ENCODE measurements at regions not wholly inside any gene's neighbourhood (a gene's known extent, or its start where the extent isn't known, plus 50 kb on each side); places are given as distances from the start of the nearest gene placed in this dataset.

- Histone ChIP-seq H3K27ac (ENCODE audit: low read depth, low read length, poor library complexity, severe bottlenecking) (no peak overlapping the region), H3K9me3 (ENCODE audit: low read depth, low read length, poor library complexity, severe bottlenecking) (no peaks in the 10 kb centered on the region), H3K4me3 (ENCODE audit: low read depth, low read length, poor library complexity, severe bottlenecking) (no peak overlapping the region), H3K4me1 (ENCODE audit: insufficient read depth, low read length, poor library complexity, severe bottlenecking) (no peaks in the 10 kb centered on the region), H3K36me3 (ENCODE audit: insufficient read depth, low read length, poor library complexity, severe bottlenecking) (no peaks in the 10 kb centered on the region), H3K27me3 (replicated peaks; ENCODE audit: insufficient read depth, low read depth, low read length, poor library complexity) (no peaks in the 10 kb centered on the region)
- BruUV-seq (replicated peaks): no TSS peak
- POLR2A ChIA-PET (ENCODE audit: low non-redundant PET): no interaction called here
- no peak for DNase-seq (ENCODE audit: low spot score)
- CTCF ChIA-PET: no interaction called here
- intact Hi-C loops (cut with micrococcal nuclease; ENCODE audit: unreplicated experiment): no loop called here
- TF ChIP-seq EZH2 (IDR thresholded peaks at IDR 0.05; ENCODE audit: borderline replicate concordance, low read depth, low read length, poor library complexity, severe bottlenecking) (no peak), CTCF (conservative IDR thresholded peaks at IDR 0.05; ENCODE audit: low read depth, low read length) (no peak)
These were observed 95.2 kb upstream of the JCAD start for GRCh38 chr10:30154561-30154960.

- CTCF ChIA-PET: no interaction called here
These were observed 94.7 kb upstream of the JCAD start for GRCh38 chr10:30154126-30154525.

GRCh38 chr10:30151581-30152389 lies 92.4 kb upstream of the JCAD start:
- Histone ChIP-seq H3K36me3 (ENCODE audit: insufficient read depth, low read length, poor library complexity, severe bottlenecking) (no peaks in the 10 kb centered on the region), H3K4me3 (ENCODE audit: low read depth, low read length, poor library complexity, severe bottlenecking) (no peak overlapping the region), H3K9me3 (ENCODE audit: low read depth, low read length, poor library complexity, severe bottlenecking) (no peaks in the 10 kb centered on the region), H3K4me1 (ENCODE audit: insufficient read depth, low read length, poor library complexity, severe bottlenecking) (no peaks in the 10 kb centered on the region), H3K27ac (ENCODE audit: low read depth, low read length, poor library complexity, severe bottlenecking) (no peak overlapping the region), H3K27me3 (replicated peaks; ENCODE audit: insufficient read depth, low read depth, low read length, poor library complexity) (no peaks in the 10 kb centered on the region)
- no TSS peak for BruUV-seq (replicated peaks)
- CTCF ChIA-PET: no interaction called here
- POLR2A ChIA-PET (ENCODE audit: low non-redundant PET): no interaction called here
- intact Hi-C loops (cut with micrococcal nuclease; ENCODE audit: unreplicated experiment): no loop called here
- no peak for TF ChIP-seq EZH2 (IDR thresholded peaks at IDR 0.05; ENCODE audit: borderline replicate concordance, low read depth, low read length, poor library complexity, severe bottlenecking)
- no peak for TF ChIP-seq CTCF (conservative IDR thresholded peaks at IDR 0.05; ENCODE audit: low read depth, low read length)
- DNase-seq (ENCODE audit: low spot score): peak; percentile 18

More at GRCh38 chr10:30154126-30154525, 94.7 kb upstream of the JCAD start:
- BruUV-seq (replicated peaks): no TSS peak
- H3K4me1 ChIP-seq (ENCODE audit: insufficient read depth, low read length, poor library complexity, severe bottlenecking): no peaks in the 10 kb centered on the region
- H3K27ac ChIP-seq (ENCODE audit: low read depth, low read length, poor library complexity, severe bottlenecking): no peak overlapping the region
- intact Hi-C loops (cut with micrococcal nuclease; ENCODE audit: unreplicated experiment): no loop called here
- no peaks in the 10 kb centered on the region for H3K36me3 ChIP-seq (ENCODE audit: insufficient read depth, low read length, poor library complexity, severe bottlenecking)
- POLR2A ChIA-PET (ENCODE audit: low non-redundant PET): no interaction called here
- TF ChIP-seq EZH2 (IDR thresholded peaks at IDR 0.05; ENCODE audit: borderline replicate concordance, low read depth, low read length, poor library complexity, severe bottlenecking) (no peak), CTCF (conservative IDR thresholded peaks at IDR 0.05; ENCODE audit: low read depth, low read length) (no peak)
- no peak for DNase-seq (ENCODE audit: low spot score)
- H3K9me3 ChIP-seq (ENCODE audit: low read depth, low read length, poor library complexity, severe bottlenecking): no peaks in the 10 kb centered on the region
- H3K4me3 ChIP-seq (ENCODE audit: low read depth, low read length, poor library complexity, severe bottlenecking): no peak overlapping the region
- no peaks in the 10 kb centered on the region for H3K27me3 ChIP-seq (replicated peaks; ENCODE audit: insufficient read depth, low read depth, low read length, poor library complexity)

All from A673 (cell line).